ENCODE measurements at regions not wholly inside any gene's neighbourhood (a gene's known extent, or its start where the extent isn't known, plus 50 kb on each side); places are given as distances from the start of the nearest gene placed in this dataset.

- TF ChIP-seq EZH2 (IDR thresholded peaks at IDR 0.05; ENCODE audit: insufficient read depth, low read length) (no peak), CTCF (IDR thresholded peaks at IDR 0.05; ENCODE audit: insufficient read depth, low read depth, low read length) (no peak)
These were observed 262.6 kb downstream of the PCNX1 start for GRCh38 chr14:71169861-71170260.
